Breast epithelium (tissue), 3 donors: ENCODE measurements at regions not wholly inside any gene's neighbourhood (a gene's known extent, or its start where the extent isn't known, plus 50 kb on each side); places are given as distances from the start of the nearest gene placed in this dataset.

Experiments
- POLR2A ChIP-seq: fragments of 450-650 bp; IDR thresholded peaks from one replicate; pipeline ENCODE4 v1.6.1; 2016; ENCODE audit warnings: antibody characterized with exemption, mild to moderate bottlenecking, moderate library complexity
- POLR2AphosphoS5 ChIP-seq, 3 donors: sonication (generic); formaldehyde crosslinking; IDR thresholded peaks; one replicate each; pipeline ENCODE4 v1.6.1; 2017; ENCODE audit warnings: antibody characterized with exemption in 3 of 3
- TF ChIP-seq, protein P1 (sequence below), 3 donors: fragments of 450-650 bp; IDR thresholded peaks; one replicate each; pipeline ENCODE4 v1.5.1; 2016 to 2017; ENCODE audit warnings: antibody characterized with exemption in 3 of 3, mild to moderate bottlenecking in 3 of 3, moderate library complexity in 3 of 3

DNA sequence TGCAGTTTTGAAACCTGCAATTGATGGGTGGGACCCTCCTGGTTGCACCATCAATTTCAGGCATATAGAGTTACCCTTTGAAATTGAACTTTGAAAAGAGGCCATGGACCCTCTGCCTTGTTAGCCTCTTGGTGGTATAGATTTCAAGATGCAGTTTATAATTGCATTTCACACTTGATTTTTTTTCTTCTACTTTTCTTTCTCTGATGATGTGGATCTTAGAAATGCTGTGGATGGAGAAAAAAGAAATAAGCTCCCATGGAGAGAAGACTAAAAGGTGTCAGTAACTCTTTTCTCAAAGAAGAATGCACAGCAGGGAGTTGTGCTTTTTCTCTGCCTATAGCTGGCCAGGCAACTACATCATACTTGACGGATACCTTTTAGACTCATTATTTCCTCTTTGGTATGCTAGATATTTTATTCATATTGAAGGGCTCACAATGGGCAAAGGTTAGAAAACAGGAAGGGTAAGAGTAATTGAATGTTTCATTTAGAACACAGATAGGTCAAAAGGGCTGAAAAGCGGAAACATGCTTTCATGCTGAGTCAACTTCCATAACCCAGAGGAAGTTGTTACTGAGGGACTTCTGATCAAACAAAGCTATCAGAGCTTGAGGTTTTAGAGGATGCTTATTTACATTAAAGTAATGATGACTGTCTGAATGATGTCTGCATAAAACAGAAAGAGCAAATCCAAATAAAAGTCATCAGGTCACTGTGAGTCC, 773.2 kb upstream of the LRRN3 start:
- TF ChIP-seq, protein P1, sequence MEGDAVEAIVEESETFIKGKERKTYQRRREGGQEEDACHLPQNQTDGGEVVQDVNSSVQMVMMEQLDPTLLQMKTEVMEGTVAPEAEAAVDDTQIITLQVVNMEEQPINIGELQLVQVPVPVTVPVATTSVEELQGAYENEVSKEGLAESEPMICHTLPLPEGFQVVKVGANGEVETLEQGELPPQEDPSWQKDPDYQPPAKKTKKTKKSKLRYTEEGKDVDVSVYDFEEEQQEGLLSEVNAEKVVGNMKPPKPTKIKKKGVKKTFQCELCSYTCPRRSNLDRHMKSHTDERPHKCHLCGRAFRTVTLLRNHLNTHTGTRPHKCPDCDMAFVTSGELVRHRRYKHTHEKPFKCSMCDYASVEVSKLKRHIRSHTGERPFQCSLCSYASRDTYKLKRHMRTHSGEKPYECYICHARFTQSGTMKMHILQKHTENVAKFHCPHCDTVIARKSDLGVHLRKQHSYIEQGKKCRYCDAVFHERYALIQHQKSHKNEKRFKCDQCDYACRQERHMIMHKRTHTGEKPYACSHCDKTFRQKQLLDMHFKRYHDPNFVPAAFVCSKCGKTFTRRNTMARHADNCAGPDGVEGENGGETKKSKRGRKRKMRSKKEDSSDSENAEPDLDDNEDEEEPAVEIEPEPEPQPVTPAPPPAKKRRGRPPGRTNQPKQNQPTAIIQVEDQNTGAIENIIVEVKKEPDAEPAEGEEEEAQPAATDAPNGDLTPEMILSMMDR (IDR thresholded peaks at IDR 0.05) = no peak
- no peak for TF ChIP-seq POLR2A
- no peak for TF ChIP-seq POLR2AphosphoS5 (IDR thresholded peaks at IDR 0.05)
